Lower leg skin (tissue), 3 donors: ENCODE measurements at regions not wholly inside any gene's neighbourhood (a gene's known extent, or its start where the extent isn't known, plus 50 kb on each side); places are given as distances from the start of the nearest gene placed in this dataset.

Experiments
- CTCF ChIP-seq, 3 donors: fragments of 450-650 bp; IDR thresholded peaks; one replicate each; pipeline ENCODE4 v1.5.1; 2016; ENCODE audit warnings: antibody characterized with exemption in 3 of 3, mild to moderate bottlenecking in 3 of 3, moderate library complexity in 2 of 3
- POLR2A ChIP-seq, 2 donors: fragments of 450-650 bp; IDR thresholded peaks; one replicate each; pipeline ENCODE4 v1.6.1; 2016 to 2017; ENCODE audit warnings: antibody characterized with exemption in 2 of 2, mild to moderate bottlenecking in 1 of 2, moderate library complexity in 1 of 2

GRCh38 chr3:154059833-154060232 is 61.4 kb upstream of the ARHGEF26 start:
- TF ChIP-seq CTCF (IDR thresholded peaks at IDR 0.05) (no peak), POLR2A (IDR thresholded peaks at IDR 0.05) (no peak)
